Prostate gland (tissue), 2 donors: ENCODE measurements at regions not wholly inside any gene's neighbourhood (a gene's known extent, or its start where the extent isn't known, plus 50 kb on each side); places are given as distances from the start of the nearest gene placed in this dataset.

Source experiments
- POLR2A ChIP-seq: fragments of 450-650 bp; IDR thresholded peaks from one replicate; pipeline ENCODE4 v1.6.1; 2016; ENCODE audit warnings: antibody characterized with exemption, mild to moderate bottlenecking
- POLR2AphosphoS5 ChIP-seq: sonication (generic); formaldehyde crosslinking; IDR thresholded peaks from one replicate; pipeline ENCODE4 v1.6.1; 2017; ENCODE audit warnings: antibody characterized with exemption
- TF ChIP-seq, protein P1 (sequence below), 4 experiments: fragments of 200-600 bp in 2 of 4; fragments of 450-650 bp in 2 of 4; sonication (generic) in 2 of 4; IDR thresholded peaks; 1 replicate in 3 of 4; 2 replicates in 1 of 4; pipeline ENCODE4 v1.5.1; 2016 to 2019; ENCODE audit warnings: antibody characterized with exemption in 4 of 4, mild to moderate bottlenecking in 2 of 4, moderate library complexity in 2 of 4

GRCh38 chr14:38847161-38847560 lies 255.9 kb downstream of the SEC23A start:
- TF ChIP-seq POLR2AphosphoS5 (no peak), POLR2A (no peak)
- TF ChIP-seq, protein P1, sequence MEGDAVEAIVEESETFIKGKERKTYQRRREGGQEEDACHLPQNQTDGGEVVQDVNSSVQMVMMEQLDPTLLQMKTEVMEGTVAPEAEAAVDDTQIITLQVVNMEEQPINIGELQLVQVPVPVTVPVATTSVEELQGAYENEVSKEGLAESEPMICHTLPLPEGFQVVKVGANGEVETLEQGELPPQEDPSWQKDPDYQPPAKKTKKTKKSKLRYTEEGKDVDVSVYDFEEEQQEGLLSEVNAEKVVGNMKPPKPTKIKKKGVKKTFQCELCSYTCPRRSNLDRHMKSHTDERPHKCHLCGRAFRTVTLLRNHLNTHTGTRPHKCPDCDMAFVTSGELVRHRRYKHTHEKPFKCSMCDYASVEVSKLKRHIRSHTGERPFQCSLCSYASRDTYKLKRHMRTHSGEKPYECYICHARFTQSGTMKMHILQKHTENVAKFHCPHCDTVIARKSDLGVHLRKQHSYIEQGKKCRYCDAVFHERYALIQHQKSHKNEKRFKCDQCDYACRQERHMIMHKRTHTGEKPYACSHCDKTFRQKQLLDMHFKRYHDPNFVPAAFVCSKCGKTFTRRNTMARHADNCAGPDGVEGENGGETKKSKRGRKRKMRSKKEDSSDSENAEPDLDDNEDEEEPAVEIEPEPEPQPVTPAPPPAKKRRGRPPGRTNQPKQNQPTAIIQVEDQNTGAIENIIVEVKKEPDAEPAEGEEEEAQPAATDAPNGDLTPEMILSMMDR (IDR thresholded peaks at IDR 0.05): no peak
